SJCRH30 (cell line): ENCODE measurements at regions not wholly inside any gene's neighbourhood (a gene's known extent, or its start where the extent isn't known, plus 50 kb on each side); places are given as distances from the start of the nearest gene placed in this dataset.
A peak's percentile ranks its signal among the peaks of the same experiment; 100 is the strongest.

ENCODE experiments used
- DNase-seq, 2 experiments: peaks; one replicate each; pipeline ENCODE4 v3.0.0-alpha.2; 2015 to 2020
- H3K27ac ChIP-seq: fragments of 250-450 bp; sonication (Bioruptor Pico); 2 replicates; pipeline ENCODE4 v1.5.1; 2020; ENCODE audit warnings: mild to moderate bottlenecking, moderate library complexity
- H3K27me3 ChIP-seq: fragments of 250-450 bp; sonication (Bioruptor Pico); 2 replicates; pipeline ENCODE4 v1.5.1; 2020; ENCODE audit warnings: mild to moderate bottlenecking, moderate library complexity
- H3K36me3 ChIP-seq: fragments of 250-450 bp; sonication (Bioruptor Pico); 2 replicates; pipeline ENCODE4 v1.5.1; 2020; ENCODE audit warnings: mild to moderate bottlenecking, moderate library complexity
- H3K4me1 ChIP-seq: fragments of 250-450 bp; sonication (Bioruptor Pico); 2 replicates; pipeline ENCODE4 v1.5.1; 2020; ENCODE audit warnings: mild to moderate bottlenecking, moderate library complexity
- H3K4me3 ChIP-seq: fragments of 250-450 bp; sonication (Bioruptor Pico); 2 replicates; pipeline ENCODE4 v1.5.1; 2020; ENCODE audit warnings: mild to moderate bottlenecking, moderate library complexity
- H3K9me3 ChIP-seq: fragments of 250-450 bp; sonication (Bioruptor Pico); replicated peaks from 2 replicates; pipeline ENCODE4 v1.5.1; 2020; ENCODE audit warnings: mild to moderate bottlenecking, moderate library complexity

GRCh38 chr1:219442611-219443061 is 170.3 kb downstream of the ZC3H11B start:
- H3K36me3 ChIP-seq, result no peaks in the 10 kb centered on the region
- DNase-seq, result no peak
- no peaks in the 10 kb centered on the region for H3K4me1 ChIP-seq
- no peaks in the 10 kb centered on the region for H3K27me3 ChIP-seq
- H3K27ac ChIP-seq, result no peak overlapping the region
- no peak overlapping the region for H3K4me3 ChIP-seq
- H3K9me3 ChIP-seq, result no peaks in the 10 kb centered on the region

GRCh38 chr1:219441884-219442283 is 171.0 kb downstream of the ZC3H11B start:
- H3K9me3 ChIP-seq, result no peaks in the 10 kb centered on the region
- H3K36me3 ChIP-seq, result no peaks in the 10 kb centered on the region
- H3K4me3 ChIP-seq, result no peak overlapping the region
- no peak overlapping the region for H3K27ac ChIP-seq
- H3K27me3 ChIP-seq, result no peaks in the 10 kb centered on the region
- no peak for DNase-seq
- no peaks in the 10 kb centered on the region for H3K4me1 ChIP-seq

- Histone ChIP-seq H3K9me3 (no peaks in the 10 kb centered on the region), H3K4me3 (no peak overlapping the region), H3K27ac (no peak overlapping the region), H3K36me3 (no peaks in the 10 kb centered on the region), H3K4me1 (peaks cover 8% of the 10 kb centered on the region), H3K27me3 (no peaks in the 10 kb centered on the region)
- no peak for DNase-seq
Observed at GRCh38 chr1:219439376-219439775, 173.5 kb downstream of the ZC3H11B start.

GRCh38 chr1:219438386-219438785 is 174.5 kb downstream of the ZC3H11B start:
- Histone ChIP-seq H3K36me3 (no peaks in the 10 kb centered on the region), H3K27me3 (no peaks in the 10 kb centered on the region), H3K4me3 (no peak overlapping the region), H3K27ac (no peak overlapping the region), H3K9me3 (no peaks in the 10 kb centered on the region), H3K4me1 (peaks cover 18% of the 10 kb centered on the region)
- DNase-seq, result no peak

GRCh38 chr1:219434923-219435297 is 178.0 kb downstream of the ZC3H11B start:
- peak in 1 of 2 experiments; percentile 28 for DNase-seq
- Histone ChIP-seq H3K4me3 (peak overlapping the region; percentile 29), H3K9me3 (no peaks in the 10 kb centered on the region), H3K4me1 (peaks cover 27% of the 10 kb centered on the region), H3K36me3 (no peaks in the 10 kb centered on the region), H3K27ac (peak overlapping the region; percentile 53), H3K27me3 (no peaks in the 10 kb centered on the region)

GRCh38 chr1:219434285-219434922 is 178.5 kb downstream of the ZC3H11B start:
- H3K27ac ChIP-seq, result peak overlapping the region; percentile 53
- no peaks in the 10 kb centered on the region for H3K36me3 ChIP-seq
- no peaks in the 10 kb centered on the region for H3K9me3 ChIP-seq
- peak; percentile 85 to 97 for DNase-seq
- H3K27me3 ChIP-seq, result no peaks in the 10 kb centered on the region
- peak overlapping the region; percentile 29 for H3K4me3 ChIP-seq
- peaks cover 27% of the 10 kb centered on the region for H3K4me1 ChIP-seq

- peak overlapping the region; percentile 53; the same call in 1 of the 2 replicates for H3K27ac ChIP-seq
- H3K4me1 ChIP-seq, result peaks cover 31% of the 10 kb centered on the region
- no peak overlapping the region for H3K4me3 ChIP-seq
- no peaks in the 10 kb centered on the region for H3K27me3 ChIP-seq
- H3K36me3 ChIP-seq, result no peaks in the 10 kb centered on the region
- H3K9me3 ChIP-seq, result no peaks in the 10 kb centered on the region
- DNase-seq, result peak in 1 of 2 experiments; percentile 24
Observed at GRCh38 chr1:219433496-219434131, 179.3 kb downstream of the ZC3H11B start.

GRCh38 chr1:219433001-219433400 is 179.9 kb downstream of the ZC3H11B start:
- H3K27me3 ChIP-seq, result no peaks in the 10 kb centered on the region
- H3K27ac ChIP-seq, result no peak overlapping the region
- no peaks in the 10 kb centered on the region for H3K36me3 ChIP-seq
- no peak overlapping the region for H3K4me3 ChIP-seq
- H3K4me1 ChIP-seq, result peaks cover 37% of the 10 kb centered on the region
- no peaks in the 10 kb centered on the region for H3K9me3 ChIP-seq
- peak in 1 of 2 experiments; percentile 26 for DNase-seq

GRCh38 chr1:219432191-219432606 is 180.7 kb downstream of the ZC3H11B start:
- no peak for DNase-seq
- no peaks in the 10 kb centered on the region for H3K9me3 ChIP-seq
- H3K27me3 ChIP-seq, result no peaks in the 10 kb centered on the region
- H3K4me1 ChIP-seq, result peaks cover 44% of the 10 kb centered on the region
- no peak overlapping the region for H3K27ac ChIP-seq
- H3K36me3 ChIP-seq, result no peaks in the 10 kb centered on the region
- H3K4me3 ChIP-seq, result no peak overlapping the region

- no peak overlapping the region for H3K4me3 ChIP-seq
- H3K27me3 ChIP-seq, result no peaks in the 10 kb centered on the region
- H3K36me3 ChIP-seq, result no peaks in the 10 kb centered on the region
- H3K27ac ChIP-seq, result no peak overlapping the region
- DNase-seq, result peak; percentile 40 to 69
- H3K4me1 ChIP-seq, result peaks cover 44% of the 10 kb centered on the region
- no peaks in the 10 kb centered on the region for H3K9me3 ChIP-seq
Observed at GRCh38 chr1:219430419-219430818, 182.5 kb downstream of the ZC3H11B start.

GRCh38 chr1:219428651-219429050 is 184.3 kb downstream of the ZC3H11B start:
- H3K27me3 ChIP-seq, result no peaks in the 10 kb centered on the region
- no peaks in the 10 kb centered on the region for H3K36me3 ChIP-seq
- no peak for DNase-seq
- H3K4me1 ChIP-seq, result peaks cover 29% of the 10 kb centered on the region
- no peaks in the 10 kb centered on the region for H3K9me3 ChIP-seq
- no peak overlapping the region for H3K4me3 ChIP-seq
- peak overlapping the region; percentile 21; the same call in 1 of the 2 replicates for H3K27ac ChIP-seq

GRCh38 chr1:219427989-219428388 is 184.9 kb downstream of the ZC3H11B start:
- H3K27me3 ChIP-seq, result no peaks in the 10 kb centered on the region
- H3K9me3 ChIP-seq, result no peaks in the 10 kb centered on the region
- peaks cover 23% of the 10 kb centered on the region for H3K4me1 ChIP-seq
- no peaks in the 10 kb centered on the region for H3K36me3 ChIP-seq
- H3K27ac ChIP-seq, result peak overlapping the region; percentile 21; the same call in 1 of the 2 replicates
- DNase-seq, result peak; percentile 40 to 77
- no peak overlapping the region for H3K4me3 ChIP-seq

- Histone ChIP-seq H3K36me3 (no peaks in the 10 kb centered on the region), H3K9me3 (no peaks in the 10 kb centered on the region), H3K4me3 (no peak overlapping the region), H3K4me1 (peaks cover 23% of the 10 kb centered on the region), H3K27ac (peak overlapping the region; percentile 21; the same call in 1 of the 2 replicates), H3K27me3 (no peaks in the 10 kb centered on the region)
- no peak for DNase-seq
Observed at GRCh38 chr1:219427403-219427802, 185.5 kb downstream of the ZC3H11B start.

GRCh38 chr1:219422811-219423598 is 189.9 kb downstream of the ZC3H11B start:
- H3K4me1 ChIP-seq, result peaks cover 7% of the 10 kb centered on the region
- no peaks in the 10 kb centered on the region for H3K36me3 ChIP-seq
- H3K27me3 ChIP-seq, result no peaks in the 10 kb centered on the region
- DNase-seq, result no peak
- no peaks in the 10 kb centered on the region for H3K9me3 ChIP-seq
- H3K27ac ChIP-seq, result no peak overlapping the region
- no peak overlapping the region for H3K4me3 ChIP-seq

- Histone ChIP-seq H3K9me3 (no peaks in the 10 kb centered on the region), H3K27ac (no peak overlapping the region), H3K4me3 (no peak overlapping the region), H3K4me1 (no peaks in the 10 kb centered on the region), H3K27me3 (no peaks in the 10 kb centered on the region), H3K36me3 (no peaks in the 10 kb centered on the region)
- no peak for DNase-seq
Observed at GRCh38 chr1:219420913-219421312, 192.0 kb downstream of the ZC3H11B start.
